ENCODE measurements at regions not wholly inside any gene's neighbourhood (a gene's known extent, or its start where the extent isn't known, plus 50 kb on each side); places are given as distances from the start of the nearest gene placed in this dataset.

- H3K27ac ChIP-seq = no peak overlapping the region
- TF ChIP-seq ZFX (IDR thresholded peaks at IDR 0.05) = no peak
- TF ChIP-seq CTCF (conservative IDR thresholded peaks at IDR 0.05) = no peak
Observed at GRCh38 chr20:60372822-60373221, 414.6 kb downstream of the CDH26 start.

- no peak overlapping the region for H3K27ac ChIP-seq
Observed at GRCh38 chr20:60378620-60379019, 420.4 kb downstream of the CDH26 start.

GRCh38 chr20:60381643-60382400 is 423.6 kb downstream of the CDH26 start:
- TF ChIP-seq ZFX (IDR thresholded peaks at IDR 0.05) (no peak), CTCF (conservative IDR thresholded peaks at IDR 0.05) (no peak)
- no peak overlapping the region for H3K27ac ChIP-seq

More at GRCh38 chr20:60378620-60379019, 420.4 kb downstream of the CDH26 start:
- TF ChIP-seq ZFX (IDR thresholded peaks at IDR 0.05) = no peak
- no peak for TF ChIP-seq CTCF (conservative IDR thresholded peaks at IDR 0.05)

- TF ChIP-seq ZFX (IDR thresholded peaks at IDR 0.05) (no peak), CTCF (conservative IDR thresholded peaks at IDR 0.05) (no peak)
- no peak overlapping the region for H3K27ac ChIP-seq
Observed at GRCh38 chr20:60389441-60389840, 431.2 kb downstream of the CDH26 start.

- H3K27ac ChIP-seq = no peak overlapping the region
- TF ChIP-seq ZFX (IDR thresholded peaks at IDR 0.05) = no peak
- no peak for TF ChIP-seq CTCF (conservative IDR thresholded peaks at IDR 0.05)
Observed at GRCh38 chr20:60389882-60390281, 431.7 kb downstream of the CDH26 start.

- H3K27ac ChIP-seq = no peak overlapping the region
Observed at GRCh38 chr20:60395991-60396390, 437.8 kb downstream of the CDH26 start.

More at GRCh38 chr20:60395991-60396390, 437.8 kb downstream of the CDH26 start:
- no peak for TF ChIP-seq CTCF (conservative IDR thresholded peaks at IDR 0.05)
- TF ChIP-seq ZFX (IDR thresholded peaks at IDR 0.05) = no peak
